CD1c-positive myeloid dendritic cell (primary cell): ENCODE measurements at regions not wholly inside any gene's neighbourhood (a gene's known extent, or its start where the extent isn't known, plus 50 kb on each side); places are given as distances from the start of the nearest gene placed in this dataset.
"Not testable (repeated sequence)": the region's sequence is repeated elsewhere in the genome, so short reads cannot be mapped to it uniquely, and the experiment has no call there.

ENCODE experiments used
- DNase-seq: peaks from one replicate; pipeline ENCODE4 v3.0.0-alpha.2; 2016; ENCODE audit errors: extremely low spot score

- DNase-seq: no peak
Observed at GRCh38 chr2:82237994-82238662, 1933.6 kb upstream of the LRRTM1 start.

- no peak for DNase-seq
Observed at GRCh38 chr2:82234283-82234874, 1929.8 kb upstream of the LRRTM1 start.

- DNase-seq: no peak
Observed at GRCh38 chr2:82233806-82234205, 1929.3 kb upstream of the LRRTM1 start.

GRCh38 chr2:82230406-82230805 lies 1925.9 kb upstream of the LRRTM1 start:
- no peak for DNase-seq

GRCh38 chr2:82226441-82226840 lies 1921.9 kb upstream of the LRRTM1 start:
- no peak for DNase-seq

- DNase-seq: no peak
Observed at GRCh38 chr2:82224301-82224940, 1919.9 kb upstream of the LRRTM1 start.

GRCh38 chr2:82215212-82215611 lies 1910.7 kb upstream of the LRRTM1 start:
- DNase-seq: no peak

- DNase-seq: no peak
Observed at GRCh38 chr2:82199493-82199852, 1894.9 kb upstream of the LRRTM1 start.

GRCh38 chr2:82198809-82199492 lies 1894.4 kb upstream of the LRRTM1 start:
- no peak for DNase-seq

- no peak for DNase-seq
Observed at GRCh38 chr2:82182270-82182669, 1877.7 kb upstream of the LRRTM1 start.

- DNase-seq: not testable (repeated sequence)
Observed at GRCh38 chr2:82175210-82175609, 1870.7 kb upstream of the LRRTM1 start.

- DNase-seq: no peak
Observed at GRCh38 chr2:82172483-82172882, 1867.9 kb upstream of the LRRTM1 start.

- no peak for DNase-seq
Observed at GRCh38 chr2:82169379-82169778, 1864.8 kb upstream of the LRRTM1 start.

- DNase-seq: no peak
Observed at GRCh38 chr2:82165377-82165776, 1860.8 kb upstream of the LRRTM1 start.

- DNase-seq: no peak
Observed at GRCh38 chr2:82158150-82158549, 1853.6 kb upstream of the LRRTM1 start.

GRCh38 chr2:82155469-82155868 lies 1850.9 kb upstream of the LRRTM1 start:
- no peak for DNase-seq

GRCh38 chr2:82143343-82143742 lies 1838.8 kb upstream of the LRRTM1 start:
- no peak for DNase-seq

- no peak for DNase-seq
Observed at GRCh38 chr2:82139979-82140611, 1835.5 kb upstream of the LRRTM1 start.

GRCh38 chr2:82137441-82137840 lies 1832.9 kb upstream of the LRRTM1 start:
- DNase-seq: no peak

- DNase-seq: no peak
Observed at GRCh38 chr2:82128051-82128450, 1823.5 kb upstream of the LRRTM1 start.

GRCh38 chr2:82124629-82125028 lies 1820.1 kb upstream of the LRRTM1 start:
- no peak for DNase-seq

GRCh38 chr2:82120654-82121053 lies 1816.1 kb upstream of the LRRTM1 start:
- no peak for DNase-seq
